K562 (cell line): ENCODE measurements at regions not wholly inside any gene's neighbourhood (a gene's known extent, or its start where the extent isn't known, plus 50 kb on each side); places are given as distances from the start of the nearest gene placed in this dataset.

ENCODE experiments used
- CBX3 ChIP-seq, 2 experiments: IDR thresholded peaks; 1 replicate in 1 of 2; 2 replicates in 1 of 2; pipeline ENCODE4 v1.6.1; 2012; ENCODE audit warnings: inconsistent platforms in 2 of 2, low read length in 2 of 2, borderline replicate concordance in 1 of 2, control low read depth in 1 of 2
- CHCHD3 ChIP-seq: fragments of 250-450 bp; sonication (Bioruptor Pico); IDR thresholded peaks from 2 replicates; pipeline ENCODE4 v2.1.2; 2022; ENCODE audit warnings: mild to moderate bottlenecking
- ZC3H4 ChIP-seq: sonication (generic); formaldehyde crosslinking; IDR thresholded peaks from 2 replicates; pipeline ENCODE4 v1.9.0; 2021; ENCODE audit warnings: missing genetic modification reagents, borderline replicate concordance
- ZNF76 ChIP-seq: fragments of 250-450 bp; sonication (Bioruptor Pico); IDR thresholded peaks from 2 replicates; pipeline ENCODE4 v1.4.0; 2020; ENCODE audit warnings: mild to moderate bottlenecking, moderate library complexity, borderline replicate concordance
- TF ChIP-seq, protein P1 (sequence below): sonication (generic); formaldehyde crosslinking; IDR thresholded peaks from 2 replicates; pipeline ENCODE4 v1.9.0; 2022; ENCODE audit warnings: mild to moderate bottlenecking, missing genetic modification reagents
- TF ChIP-seq, protein P2 (sequence below), 2 experiments: fragments of 450-650 bp in 1 of 2; IDR thresholded peaks; 2 replicates each; pipeline ENCODE4 v1.6.1; 2011 to 2017; ENCODE audit warnings: low read depth in 2 of 2, antibody characterized with exemption in 1 of 2, borderline replicate concordance in 1 of 2, low read length in 1 of 2, mild to moderate bottlenecking in 1 of 2, mixed read lengths in 1 of 2; ENCODE audit not compliant: control insufficient read depth in 1 of 2

DNA sequence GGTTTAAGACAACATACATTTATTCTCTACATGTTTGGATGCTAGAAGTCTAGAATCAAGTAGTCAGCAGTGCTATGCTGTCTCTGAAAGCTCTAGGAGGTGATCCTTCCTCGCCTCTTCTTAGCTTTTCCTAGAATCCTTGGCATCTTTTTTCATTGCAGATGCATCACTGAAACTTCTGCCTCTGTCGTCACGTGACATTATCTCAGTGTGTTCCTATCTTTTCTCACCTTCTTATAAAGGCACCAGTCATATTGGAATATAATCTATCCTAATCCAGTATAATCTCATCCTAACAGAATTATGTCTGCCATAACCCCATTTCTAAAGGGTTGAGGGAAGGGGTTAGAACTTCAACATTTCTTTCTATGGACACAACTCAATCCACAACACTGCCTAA is 851.2 kb upstream of the CRIM1 start:
- TF ChIP-seq ZNF76 (CRISPR knock-in tag), result no peak
- TF ChIP-seq, protein P1, sequence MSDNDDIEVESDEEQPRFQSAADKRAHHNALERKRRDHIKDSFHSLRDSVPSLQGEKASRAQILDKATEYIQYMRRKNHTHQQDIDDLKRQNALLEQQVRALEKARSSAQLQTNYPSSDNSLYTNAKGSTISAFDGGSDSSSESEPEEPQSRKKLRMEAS (CRISPR knock-in tag), result no peak
- TF ChIP-seq, protein P2, sequence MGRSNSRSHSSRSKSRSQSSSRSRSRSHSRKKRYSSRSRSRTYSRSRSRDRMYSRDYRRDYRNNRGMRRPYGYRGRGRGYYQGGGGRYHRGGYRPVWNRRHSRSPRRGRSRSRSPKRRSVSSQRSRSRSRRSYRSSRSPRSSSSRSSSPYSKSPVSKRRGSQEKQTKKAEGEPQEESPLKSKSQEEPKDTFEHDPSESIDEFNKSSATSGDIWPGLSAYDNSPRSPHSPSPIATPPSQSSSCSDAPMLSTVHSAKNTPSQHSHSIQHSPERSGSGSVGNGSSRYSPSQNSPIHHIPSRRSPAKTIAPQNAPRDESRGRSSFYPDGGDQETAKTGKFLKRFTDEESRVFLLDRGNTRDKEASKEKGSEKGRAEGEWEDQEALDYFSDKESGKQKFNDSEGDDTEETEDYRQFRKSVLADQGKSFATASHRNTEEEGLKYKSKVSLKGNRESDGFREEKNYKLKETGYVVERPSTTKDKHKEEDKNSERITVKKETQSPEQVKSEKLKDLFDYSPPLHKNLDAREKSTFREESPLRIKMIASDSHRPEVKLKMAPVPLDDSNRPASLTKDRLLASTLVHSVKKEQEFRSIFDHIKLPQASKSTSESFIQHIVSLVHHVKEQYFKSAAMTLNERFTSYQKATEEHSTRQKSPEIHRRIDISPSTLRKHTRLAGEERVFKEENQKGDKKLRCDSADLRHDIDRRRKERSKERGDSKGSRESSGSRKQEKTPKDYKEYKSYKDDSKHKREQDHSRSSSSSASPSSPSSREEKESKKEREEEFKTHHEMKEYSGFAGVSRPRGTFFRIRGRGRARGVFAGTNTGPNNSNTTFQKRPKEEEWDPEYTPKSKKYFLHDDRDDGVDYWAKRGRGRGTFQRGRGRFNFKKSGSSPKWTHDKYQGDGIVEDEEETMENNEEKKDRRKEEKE (IDR thresholded peaks at IDR 0.05; ENCODE audit: borderline replicate concordance in 1 of 2, control insufficient read depth in 1 of 2, low read depth in 2 of 2, low read length in 1 of 2), result no peak
- no peak for TF ChIP-seq CBX3 (IDR thresholded peaks at IDR 0.05; ENCODE audit: borderline replicate concordance in 1 of 2, low read length in 2 of 2)
- TF ChIP-seq CHCHD3 (CRISPR knock-in tag), result no peak
- TF ChIP-seq ZC3H4, result no peak
